H9 (cell line): ENCODE measurements at regions not wholly inside any gene's neighbourhood (a gene's known extent, or its start where the extent isn't known, plus 50 kb on each side); places are given as distances from the start of the nearest gene placed in this dataset.

Experiments
- DNase-seq: peaks from one replicate; pipeline ENCODE4 v3.0.0-alpha.2; 2017
- H2AFZ ChIP-seq: one replicate; pipeline ENCODE4 v1.6.1; 2013; ENCODE audit warnings: mild to moderate bottlenecking, low read length, control low read depth, moderate library complexity
- H2AK5ac ChIP-seq: 2 replicates; pipeline ENCODE4 v1.6.1; 2013; ENCODE audit warnings: low read length, control low read depth, mixed read lengths; ENCODE audit not compliant: insufficient read length
- H2BK120ac ChIP-seq: one replicate; pipeline ENCODE4 v1.6.1; 2013; ENCODE audit warnings: low read depth, mild to moderate bottlenecking, low read length, control low read depth, inconsistent platforms; ENCODE audit not compliant: poor library complexity, severe bottlenecking
- H2BK12ac ChIP-seq: 2 replicates; pipeline ENCODE4 v1.6.1; 2013; ENCODE audit warnings: low read length, control low read depth, mixed read lengths, low read depth; ENCODE audit not compliant: insufficient read length
- H2BK15ac ChIP-seq: 2 replicates; pipeline ENCODE4 v1.6.1; 2013; ENCODE audit warnings: low read depth, low read length, control low read depth
- H2BK20ac ChIP-seq: one replicate; pipeline ENCODE4 v1.6.1; 2013; ENCODE audit warnings: low read depth, mild to moderate bottlenecking, low read length, control low read depth, inconsistent platforms; ENCODE audit not compliant: poor library complexity, severe bottlenecking
- H2BK5ac ChIP-seq: 2 replicates; pipeline ENCODE4 v1.6.1; 2013; ENCODE audit warnings: low read length, control low read depth, mixed read lengths; ENCODE audit not compliant: insufficient read length
- H3K14ac ChIP-seq: 2 replicates; pipeline ENCODE4 v1.6.1; 2013; ENCODE audit warnings: low read length, control low read depth; ENCODE audit not compliant: insufficient read depth
- H3K18ac ChIP-seq: 2 replicates; pipeline ENCODE4 v1.6.1; 2013; ENCODE audit warnings: low read depth, mild to moderate bottlenecking, mixed read lengths, low read length, control low read depth; ENCODE audit not compliant: insufficient read length
- H3K23ac ChIP-seq: 2 replicates; pipeline ENCODE4 v1.6.1; 2013; ENCODE audit warnings: low read length, control low read depth, mixed read lengths, low read depth; ENCODE audit not compliant: insufficient read length
- H3K23me2 ChIP-seq: 2 replicates; pipeline ENCODE4 v1.6.1; 2013; ENCODE audit warnings: low read depth, mild to moderate bottlenecking, mixed read lengths, low read length, control low read depth; ENCODE audit not compliant: insufficient read length, poor library complexity, severe bottlenecking
- H3K27ac ChIP-seq: 2 replicates; pipeline ENCODE4 v1.5.1; 2013; ENCODE audit warnings: low read length, control low read depth, mixed read lengths, low read depth; ENCODE audit not compliant: insufficient read length
- H3K27me3 ChIP-seq: 2 replicates; pipeline ENCODE4 v1.6.1; 2013; ENCODE audit warnings: low read length, control low read depth, inconsistent platforms; ENCODE audit not compliant: insufficient read depth
- H3K4ac ChIP-seq: 2 replicates; pipeline ENCODE4 v1.6.1; 2013; ENCODE audit warnings: low read depth, mild to moderate bottlenecking, control low read depth, inconsistent platforms, low read length, moderate library complexity
- H3K4me1 ChIP-seq: 2 replicates; pipeline ENCODE4 v1.6.1; 2013; ENCODE audit warnings: low read length, control low read depth, inconsistent platforms; ENCODE audit not compliant: insufficient read depth
- H3K4me2 ChIP-seq: 2 replicates; pipeline ENCODE4 v1.6.1; 2013; ENCODE audit warnings: low read length, control low read depth, mixed read lengths; ENCODE audit not compliant: insufficient read length, insufficient read depth
- H3K56ac ChIP-seq: 2 replicates; pipeline ENCODE4 v1.6.1; 2013; ENCODE audit warnings: low read depth, mild to moderate bottlenecking, mixed read lengths, low read length, control low read depth; ENCODE audit not compliant: insufficient read length
- H3K79me1 ChIP-seq: 2 replicates; pipeline ENCODE4 v1.6.1; 2013; ENCODE audit warnings: low read depth, mild to moderate bottlenecking, moderate library complexity, low read length, control low read depth, inconsistent platforms; ENCODE audit not compliant: insufficient read depth, poor library complexity, severe bottlenecking
- H3K79me2 ChIP-seq: 2 replicates; pipeline ENCODE4 v1.6.1; 2013; ENCODE audit warnings: low read length, control low read depth, inconsistent platforms; ENCODE audit not compliant: insufficient read depth
- H3K9ac ChIP-seq: 2 replicates; pipeline ENCODE4 v1.6.1; 2013; ENCODE audit warnings: low read length, control low read depth, mixed read lengths; ENCODE audit not compliant: insufficient read length; ENCODE audit errors: extremely low read depth
- H3K9me3 ChIP-seq: one replicate; pipeline ENCODE4 v1.6.1; 2013; ENCODE audit warnings: low read depth, low read length, inconsistent platforms; ENCODE audit not compliant: control insufficient read depth
- H3T11ph ChIP-seq: one replicate; pipeline ENCODE4 v1.6.1; 2013; ENCODE audit warnings: mild to moderate bottlenecking, low read length, control low read depth, inconsistent platforms
- H4K20me1 ChIP-seq: one replicate; pipeline ENCODE4 v1.6.1; 2013; ENCODE audit not compliant: control insufficient read depth, insufficient read length, insufficient read depth
- H4K5ac ChIP-seq: 2 replicates; pipeline ENCODE4 v1.6.1; 2013; ENCODE audit warnings: low read depth, mild to moderate bottlenecking, mixed read lengths, low read length, control low read depth; ENCODE audit not compliant: insufficient read length
- H4K8ac ChIP-seq: replicated peaks from 2 replicates; pipeline ENCODE4 v1.6.1; 2013; ENCODE audit warnings: low read length, control low read depth, mixed read lengths, low read depth; ENCODE audit not compliant: insufficient read length
- H4K91ac ChIP-seq: 2 replicates; pipeline ENCODE4 v1.6.1; 2013; ENCODE audit warnings: low read depth, mild to moderate bottlenecking, moderate library complexity, mixed read lengths, low read length, control low read depth; ENCODE audit not compliant: insufficient read length
- H3K27ac Mint-ChIP-seq, 3 experiments: 2 replicates in 2 of 3; 3 replicates in 1 of 3; pipeline ENCODE4 v1.8.0; 2020 to 2021; ENCODE audit warnings: mixed read lengths in 3 of 3, mild to moderate bottlenecking in 1 of 3, moderate library complexity in 1 of 3
- H3K27me3 Mint-ChIP-seq: 2 replicates; pipeline ENCODE4 v1.8.0; 2021; ENCODE audit warnings: low read depth, mild to moderate bottlenecking, moderate library complexity, mixed read lengths
- H3K36me3 Mint-ChIP-seq, 3 experiments: 2 replicates in 2 of 3; 3 replicates in 1 of 3; pipeline ENCODE4 v1.8.0; 2020 to 2021; ENCODE audit warnings: low read depth in 3 of 3, mixed read lengths in 3 of 3; ENCODE audit not compliant: insufficient read depth in 1 of 3
- H3K4me1 Mint-ChIP-seq, 2 experiments: 2 replicates each; pipeline ENCODE4 v1.8.0; 2020; ENCODE audit warnings: mixed read lengths in 2 of 2
- H3K4me3 Mint-ChIP-seq, 2 experiments: 2 replicates in 1 of 2; 3 replicates in 1 of 2; pipeline ENCODE4 v1.8.0; 2020 to 2021; ENCODE audit warnings: mild to moderate bottlenecking in 2 of 2, mixed read lengths in 2 of 2, moderate library complexity in 1 of 2
- H3K9me3 Mint-ChIP-seq, 2 experiments: 2 replicates in 1 of 2; 3 replicates in 1 of 2; pipeline ENCODE4 v1.8.0; 2020; ENCODE audit warnings: mild to moderate bottlenecking in 2 of 2, mixed read lengths in 2 of 2, moderate library complexity in 1 of 2
- CTCF ChIP-seq: fragments of 200-600 bp; sonication (generic); conservative IDR thresholded peaks from 3 replicates; pipeline ENCODE4 v1.8.0; 2021; ENCODE audit warnings: antibody characterized with exemption, mild to moderate bottlenecking
- WGBS: extraction: QIAGEN DNeasy Blood & Tissue Kit; methylation state at CpG from one replicate; pipeline ENCODE4 v1.1.7; 2013; ENCODE audit warnings: missing lambda C conversion rate, low lambda C conversion rate, mixed read lengths; ENCODE audit not compliant: insufficient read length; ENCODE audit errors: extremely low coverage; 5-methylcytosine and 5-hydroxymethylcytosine counted together

- Histone ChIP-seq H3K79me1 (no peaks in the 10 kb centered on the region), H3K23me2 (peaks cover 4% of the 10 kb centered on the region), H2AFZ (no peak overlapping the region), H3T11ph (no peak overlapping the region), H4K5ac (no peak overlapping the region), H3K9ac (no peak overlapping the region), H2BK20ac (no peak overlapping the region), H3K27me3 (peaks cover 17% of the 10 kb centered on the region), H3K9me3 (no peaks in the 10 kb centered on the region), H3K4me2 (peak overlapping the region; percentile 52), H4K91ac (no peak overlapping the region), H3K27ac (no peak overlapping the region), H4K20me1 (no peaks in the 10 kb centered on the region), H3K79me2 (no peaks in the 10 kb centered on the region), H2BK5ac (no peak overlapping the region), H2BK120ac (no peak overlapping the region), H2BK12ac (no peak overlapping the region), H3K56ac (no peak overlapping the region), H3K18ac (peak overlapping the region; percentile 26), H3K4me1 (no peaks in the 10 kb centered on the region), H3K4ac (no peak overlapping the region), H3K14ac (peak overlapping the region; percentile 67; the same call in 1 of the 2 replicates), H2BK15ac (no peak overlapping the region), H3K23ac (no peak overlapping the region), H2AK5ac (no peak overlapping the region), H4K8ac (no peak overlapping the region)
- Mint-ChIP-seq H3K36me3 (no peaks in the 10 kb centered on the region; a peak in 1 of 7 replicates), H3K4me1 (peaks cover 8 to 12% of the 10 kb centered on the region in 2 experiments), H3K4me3 (peak overlapping the region; percentile 64 to 80), H3K9me3 (no peaks in the 10 kb centered on the region), H3K27me3 (peaks cover 51% of the 10 kb centered on the region), H3K27ac (no peak overlapping the region)
- WGBS = no CpG with 5 or more reads among the region's 87 CpGs
- peak; percentile 29 for DNase-seq
- TF ChIP-seq CTCF = no peak
These were observed 105.0 kb downstream of the LEPR start for GRCh38 chr1:65525266-65526048.
